CD4-positive, alpha-beta memory T cell (primary cell): ENCODE measurements at regions not wholly inside any gene's neighbourhood (a gene's known extent, or its start where the extent isn't known, plus 50 kb on each side); places are given as distances from the start of the nearest gene placed in this dataset.
"Not testable (repeated sequence)": the region's sequence is repeated elsewhere in the genome, so short reads cannot be mapped to it uniquely, and the experiment has no call there.

Source experiments
- CTCF ChIA-PET: fragments of 350-600 bp; sonication (Branson Sonifier 250); formaldehyde crosslinking; loops from one replicate; lab custom pipeline; 2021; ENCODE audit warnings: inconsistent platforms; ENCODE audit not compliant: partially characterized antibody; lab: Charles Lee
- POLR2A ChIA-PET: fragments of 350-600 bp; sonication (Branson Sonifier 250); formaldehyde crosslinking; loops from one replicate; lab custom pipeline; 2021; ENCODE audit not compliant: partially characterized antibody; lab: Charles Lee
- DNase-seq, 5 donors: peaks; one replicate each; pipeline versions ENCODE4 v3.0.0 to v3.0.0-alpha.2; 2020 to 2022; ENCODE audit warnings: mixed read lengths in 1 of 5
- H3K27ac ChIP-seq: one replicate; pipeline ENCODE4 v1.7.0; 2013; ENCODE audit warnings: low read depth, low read length
- H3K27me3 ChIP-seq: 2 replicates; pipeline ENCODE4 v1.7.0; 2013; ENCODE audit warnings: mild to moderate bottlenecking, low read length, moderate library complexity; ENCODE audit not compliant: insufficient read depth
- H3K36me3 ChIP-seq: 2 replicates; pipeline ENCODE4 v1.7.0; 2013; ENCODE audit warnings: mild to moderate bottlenecking, low read length, moderate library complexity; ENCODE audit not compliant: insufficient read depth
- H3K4me1 ChIP-seq: 2 replicates; pipeline ENCODE4 v1.7.0; 2013; ENCODE audit warnings: mild to moderate bottlenecking, low read length, moderate library complexity; ENCODE audit not compliant: insufficient read depth
- H3K4me3 ChIP-seq, 2 donors: one replicate each; pipeline ENCODE4 v1.7.0; 2013; ENCODE audit warnings: low read length in 2 of 2, mild to moderate bottlenecking in 1 of 2
- H3K9me3 ChIP-seq, 2 donors: one replicate each; pipeline ENCODE4 v1.7.0; 2013; ENCODE audit warnings: low read length in 2 of 2, control low read depth in 1 of 2; ENCODE audit not compliant: control insufficient read depth in 1 of 2
- H3K27ac Mint-ChIP-seq, 7 donors: one replicate each; pipeline ENCODE4 v1.8.0; 2020 to 2021; ENCODE audit warnings: mixed read lengths in 7 of 7, mild to moderate bottlenecking in 6 of 7, inconsistent platforms in 3 of 7, moderate library complexity in 3 of 7
- H3K27me3 Mint-ChIP-seq, 2 donors: one replicate each; pipeline ENCODE4 v1.8.0; 2020 to 2021; ENCODE audit warnings: mixed read lengths in 2 of 2
- H3K36me3 Mint-ChIP-seq, 2 donors: one replicate each; pipeline ENCODE4 v1.8.0; 2020 to 2021; ENCODE audit warnings: mixed read lengths in 2 of 2, inconsistent platforms in 1 of 2, mild to moderate bottlenecking in 1 of 2
- H3K4me1 Mint-ChIP-seq, 4 donors: one replicate each; pipeline ENCODE4 v1.8.0; 2020 to 2021; ENCODE audit warnings: mixed read lengths in 4 of 4, mild to moderate bottlenecking in 1 of 4
- H3K4me3 Mint-ChIP-seq, 8 donors: one replicate each; pipeline ENCODE4 v1.8.0; 2020 to 2021; ENCODE audit warnings: mixed read lengths in 8 of 8, mild to moderate bottlenecking in 7 of 8, moderate library complexity in 6 of 8, inconsistent platforms in 3 of 8
- H3K9me3 Mint-ChIP-seq, 8 donors: one replicate each; pipeline ENCODE4 v1.8.0; 2020 to 2021; ENCODE audit warnings: mixed read lengths in 8 of 8, mild to moderate bottlenecking in 5 of 8, inconsistent platforms in 3 of 8, moderate library complexity in 1 of 8
- intact Hi-C: fragments of 100-400 bp; cut with micrococcal nuclease; formaldehyde crosslinking; loops from one replicate; pipeline ENCODE4 v1.15.1; 2023

GRCh38 chr4:67412153-67412712 is 133.1 kb downstream of the CENPC start:
- H3K4me3 ChIP-seq, intact Hi-C loops, CTCF ChIA-PET, H3K27me3 Mint-ChIP-seq, H3K4me3 Mint-ChIP-seq, POLR2A ChIA-PET, H3K27me3 ChIP-seq, H3K36me3 ChIP-seq, DNase-seq, H3K4me1 Mint-ChIP-seq, H3K9me3 ChIP-seq, H3K4me1 ChIP-seq, H3K36me3 Mint-ChIP-seq, H3K27ac Mint-ChIP-seq, H3K27ac ChIP-seq: not testable (repeated sequence)
- peaks cover 6 to 53% (median 23%) of the 10 kb centered on the region in 8 donors for H3K9me3 Mint-ChIP-seq

GRCh38 chr4:67403342-67403741 is 142.0 kb downstream of the CENPC start:
- ChIA-PET POLR2A (no interaction called here), CTCF (no interaction called here)
- Mint-ChIP-seq H3K36me3 (no peaks in the 10 kb centered on the region), H3K27ac (no peak overlapping the region), H3K4me3 (no peak overlapping the region), H3K4me1 (no peaks in the 10 kb centered on the region), H3K27me3 (no peaks in the 10 kb centered on the region), H3K9me3 (peaks cover 0 to 19% (median 8%) of the 10 kb centered on the region in 8 donors)
- Histone ChIP-seq H3K27ac (no peak overlapping the region), H3K36me3 (no peaks in the 10 kb centered on the region), H3K9me3 (no peaks in the 10 kb centered on the region), H3K4me1 (no peaks in the 10 kb centered on the region), H3K27me3 (no peaks in the 10 kb centered on the region), H3K4me3 (no peak overlapping the region)
- intact Hi-C loops = no loop called here
- DNase-seq = no peak

DNA sequence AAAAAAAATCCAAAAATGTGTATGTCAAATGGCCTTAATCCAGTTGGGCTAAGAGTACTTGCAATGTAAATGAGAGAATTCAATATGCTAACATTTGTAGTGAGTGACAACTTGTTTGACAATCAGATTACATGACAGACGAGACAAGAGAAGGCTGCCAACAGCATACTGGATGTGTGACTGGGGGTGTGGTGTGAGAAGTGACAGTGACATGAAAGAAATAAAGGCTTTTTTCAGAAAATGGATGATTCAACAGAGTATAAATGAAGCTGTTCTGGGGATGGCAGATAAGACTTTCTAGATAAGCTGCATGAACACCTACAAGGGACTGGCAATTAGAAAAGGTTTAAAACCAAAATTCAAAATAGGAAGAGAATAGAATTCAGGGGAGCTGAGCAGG is 143.4 kb downstream of the CENPC start:
- Mint-ChIP-seq H3K27ac (no peak overlapping the region), H3K9me3 (peaks cover 0 to 7% (median under 1%) of the 10 kb centered on the region in 8 donors), H3K4me1 (no peaks in the 10 kb centered on the region), H3K4me3 (no peak overlapping the region), H3K36me3 (no peaks in the 10 kb centered on the region), H3K27me3 (no peaks in the 10 kb centered on the region)
- no peaks in the 10 kb centered on the region for H3K36me3 ChIP-seq
- POLR2A ChIA-PET = no interaction called here
- no peak overlapping the region for H3K27ac ChIP-seq
- H3K4me1 ChIP-seq = no peaks in the 10 kb centered on the region
- no peak overlapping the region for H3K4me3 ChIP-seq
- no peaks in the 10 kb centered on the region for H3K27me3 ChIP-seq
- H3K9me3 ChIP-seq = no peaks in the 10 kb centered on the region
- CTCF ChIA-PET = interaction anchor here (1.0 kb wide), 1 partner anchor 9 kb away, joined by 3 read pairs; no protein-coding TSS in a partner anchor
- DNase-seq = no peak
- intact Hi-C loops = no loop called here

- H3K9me3 ChIP-seq = no peaks in the 10 kb centered on the region
- intact Hi-C loops = no loop called here
- ChIA-PET POLR2A (no interaction called here), CTCF (interaction anchor here (3.6 kb wide), 1 partner anchor 11 kb away, joined by 12 read pairs; no protein-coding TSS in a partner anchor)
- H3K4me1 ChIP-seq = no peaks in the 10 kb centered on the region
- Mint-ChIP-seq H3K27me3 (no peaks in the 10 kb centered on the region), H3K27ac (no peak overlapping the region), H3K4me3 (no peak overlapping the region), H3K4me1 (no peaks in the 10 kb centered on the region), H3K9me3 (no peaks in the 10 kb centered on the region), H3K36me3 (no peaks in the 10 kb centered on the region)
- no peaks in the 10 kb centered on the region for H3K27me3 ChIP-seq
- H3K4me3 ChIP-seq = no peak overlapping the region
- DNase-seq = no peak
- no peaks in the 10 kb centered on the region for H3K36me3 ChIP-seq
- H3K27ac ChIP-seq = no peak overlapping the region
These were observed 147.4 kb downstream of the CENPC start for GRCh38 chr4:67397931-67398330.

DNA sequence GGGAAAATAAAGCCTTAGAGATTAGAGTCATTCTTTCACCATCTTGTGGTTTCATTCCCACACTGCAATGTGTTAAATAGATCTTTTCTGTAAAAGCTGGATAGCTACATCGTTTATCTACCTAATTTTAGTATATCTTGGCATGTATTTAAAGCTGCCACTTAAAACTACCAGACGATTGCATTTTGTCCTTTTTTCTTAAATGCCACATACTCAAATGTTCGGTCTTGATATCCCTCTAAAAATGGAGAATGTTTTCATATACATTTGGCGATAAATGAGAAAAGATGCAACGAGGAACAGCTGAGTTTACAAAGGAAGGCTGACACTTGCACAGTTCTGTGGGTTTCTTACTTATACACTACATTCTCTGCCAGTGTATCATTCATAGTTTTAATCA is 148.3 kb downstream of the CENPC start:
- intact Hi-C loops = no loop called here
- no peak for DNase-seq
- Mint-ChIP-seq H3K27me3 (no peaks in the 10 kb centered on the region), H3K36me3 (no peaks in the 10 kb centered on the region), H3K9me3 (no peaks in the 10 kb centered on the region), H3K4me1 (no peaks in the 10 kb centered on the region), H3K27ac (no peak overlapping the region), H3K4me3 (no peak overlapping the region)
- CTCF ChIA-PET = interaction anchor here (3.6 kb wide), 1 partner anchor 10 kb away, joined by 12 read pairs; no protein-coding TSS in a partner anchor
- POLR2A ChIA-PET = no interaction called here
- Histone ChIP-seq H3K36me3 (no peaks in the 10 kb centered on the region), H3K27me3 (peaks cover 3% of the 10 kb centered on the region), H3K4me3 (no peak overlapping the region), H3K4me1 (no peaks in the 10 kb centered on the region), H3K27ac (no peak overlapping the region), H3K9me3 (no peaks in the 10 kb centered on the region)

DNA sequence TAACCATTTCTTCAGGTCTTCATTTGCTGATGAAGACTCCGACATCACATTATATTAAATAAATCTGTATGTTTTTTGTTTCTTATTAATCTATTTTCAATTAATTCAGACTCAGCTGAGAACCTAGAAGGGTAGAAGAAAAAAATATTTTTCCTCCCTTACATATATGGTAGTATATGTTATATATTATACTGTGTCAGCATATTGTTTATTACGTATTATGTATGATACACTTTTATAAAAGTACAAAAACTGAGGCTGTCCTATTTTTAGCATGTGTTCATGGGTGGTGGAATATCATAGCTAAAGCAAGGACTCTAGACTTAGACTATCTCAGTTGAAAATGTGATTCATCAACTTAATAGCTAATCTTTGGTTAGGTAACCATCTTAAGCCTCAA is 149.3 kb downstream of the CENPC start:
- no peaks in the 10 kb centered on the region for H3K36me3 Mint-ChIP-seq
- DNase-seq = no peak
- intact Hi-C loops = no loop called here
- H3K9me3 ChIP-seq = no peaks in the 10 kb centered on the region
- ChIA-PET CTCF (interaction anchor here (1.0 to 3.6 kb wide), 3 partner anchors 9 to 35 kb away, joined by 3 to 12 read pairs (median 3); no protein-coding TSS in a partner anchor), POLR2A (no interaction called here)
- no peaks in the 10 kb centered on the region for H3K27me3 Mint-ChIP-seq
- peaks cover 3% of the 10 kb centered on the region for H3K27me3 ChIP-seq
- H3K4me3 ChIP-seq = no peak overlapping the region
- H3K4me1 ChIP-seq = no peaks in the 10 kb centered on the region
- H3K36me3 ChIP-seq = no peaks in the 10 kb centered on the region
- H3K27ac ChIP-seq = no peak overlapping the region
- no peak overlapping the region for H3K4me3 Mint-ChIP-seq
- no peaks in the 10 kb centered on the region for H3K4me1 Mint-ChIP-seq
- no peak overlapping the region for H3K27ac Mint-ChIP-seq
- H3K9me3 Mint-ChIP-seq = no peaks in the 10 kb centered on the region

DNA sequence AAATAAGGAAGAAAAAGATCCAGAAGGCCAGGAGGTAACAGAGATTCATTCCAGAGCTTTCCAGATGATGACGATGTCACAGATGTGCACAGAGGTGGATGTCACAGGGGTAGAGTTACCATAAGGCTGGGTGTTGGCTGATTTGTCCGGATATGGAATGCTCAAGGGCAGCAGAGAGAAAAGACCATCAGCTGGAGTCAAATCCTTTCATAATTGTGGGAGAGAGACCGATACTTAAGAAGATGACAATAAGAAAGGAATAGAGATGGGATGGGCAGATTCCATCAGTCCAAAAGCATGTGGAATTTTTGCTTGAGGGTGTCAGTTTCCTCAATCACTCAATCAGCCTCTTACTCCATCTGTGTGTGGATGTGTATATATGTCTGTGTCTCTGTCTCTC is 150.4 kb downstream of the CENPC start:
- Histone ChIP-seq H3K4me1 (no peaks in the 10 kb centered on the region), H3K27me3 (peaks cover 3% of the 10 kb centered on the region), H3K27ac (no peak overlapping the region), H3K9me3 (no peaks in the 10 kb centered on the region), H3K36me3 (no peaks in the 10 kb centered on the region), H3K4me3 (no peak overlapping the region)
- H3K27ac Mint-ChIP-seq = no peak overlapping the region
- H3K4me1 Mint-ChIP-seq = no peaks in the 10 kb centered on the region
- H3K9me3 Mint-ChIP-seq = no peaks in the 10 kb centered on the region
- H3K4me3 Mint-ChIP-seq = no peak overlapping the region
- H3K27me3 Mint-ChIP-seq = no peaks in the 10 kb centered on the region
- ChIA-PET POLR2A (no interaction called here), CTCF (interaction anchor here (0.6 to 3.6 kb wide), 5 partner anchors 8 to 308 kb away, joined by 3 to 12 read pairs (median 3); no protein-coding TSS in a partner anchor)
- no peak for DNase-seq
- H3K36me3 Mint-ChIP-seq = no peaks in the 10 kb centered on the region
- intact Hi-C loops = loop anchor here (5.0 kb wide), 1 partner anchor 308 kb away; no protein-coding TSS in a partner anchor
